Neural cell (in vitro differentiated cells): ENCODE measurements at regions not wholly inside any gene's neighbourhood (a gene's known extent, or its start where the extent isn't known, plus 50 kb on each side); places are given as distances from the start of the nearest gene placed in this dataset.

ENCODE experiments used
- H2AFZ ChIP-seq: fragments of 200-600, 300-800 bp; sonication (generic), shearing (Covaris generic); 2 replicates; pipeline ENCODE4 v1.6.0; 2014; ENCODE audit warnings: low read depth, mild to moderate bottlenecking, antibody characterized with exemption, low read length, moderate library complexity
- H3F3A ChIP-seq: fragments of 200-600 bp; shearing (Covaris generic); 2 replicates; pipeline ENCODE4 v1.6.1; 2016; ENCODE audit warnings: mild to moderate bottlenecking, moderate library complexity, mixed read lengths, antibody characterized with exemption, low read length; ENCODE audit not compliant: insufficient read depth, poor library complexity, severe bottlenecking
- H3K27ac ChIP-seq: fragments of 200-600, 300-800 bp; sonication (generic), shearing (Covaris generic); 2 replicates; pipeline ENCODE4 v1.5.1; 2014; ENCODE audit warnings: mild to moderate bottlenecking, low read length, moderate library complexity
- H3K27me3 ChIP-seq: fragments of 300-800, 200-600 bp; sonication (generic), shearing (Covaris generic); 2 replicates; pipeline ENCODE4 v1.6.0; 2014; ENCODE audit warnings: mild to moderate bottlenecking, low read depth, low read length, moderate library complexity; ENCODE audit not compliant: insufficient read depth
- H3K36me3 ChIP-seq: fragments of 300-800, 200-600 bp; sonication (generic), shearing (Covaris generic); 2 replicates; pipeline ENCODE4 v1.5.1; 2014; ENCODE audit warnings: mild to moderate bottlenecking, antibody characterized with exemption, low read length, moderate library complexity; ENCODE audit not compliant: insufficient read depth
- H3K4me2 ChIP-seq: fragments of 300-800, 200-600 bp; sonication (generic), shearing (Covaris generic); 2 replicates; pipeline ENCODE4 v1.6.0; 2014; ENCODE audit warnings: mild to moderate bottlenecking, low read length
- H3K4me3 ChIP-seq: fragments of 300-800, 200-600 bp; sonication (generic), shearing (Covaris generic); 2 replicates; pipeline ENCODE4 v1.5.1; 2014; ENCODE audit warnings: mild to moderate bottlenecking, low read length, moderate library complexity
- H3K79me2 ChIP-seq: fragments of 200-600 bp; shearing (Covaris generic); replicated peaks from 2 replicates; pipeline ENCODE4 v1.6.0; 2014; ENCODE audit warnings: mild to moderate bottlenecking, low read length, moderate library complexity; ENCODE audit not compliant: insufficient read depth
- H3K9ac ChIP-seq: fragments of 300-800, 200-600 bp; sonication (generic), shearing (Covaris generic); 2 replicates; pipeline ENCODE4 v1.6.1; 2016; ENCODE audit warnings: mild to moderate bottlenecking, low read length, mixed read lengths
- H3K9me2 ChIP-seq: fragments of 200-600 bp; shearing (Covaris generic); 2 replicates; pipeline ENCODE4 v1.6.1; 2016; ENCODE audit warnings: mild to moderate bottlenecking, low read length, mixed read lengths; ENCODE audit not compliant: insufficient read depth
- H3K9me3 ChIP-seq: fragments of 200-600, 300-800 bp; sonication (generic), shearing (Covaris generic); 2 replicates; pipeline ENCODE4 v1.6.1; 2016; ENCODE audit warnings: mild to moderate bottlenecking, mixed run types, low read length, moderate library complexity, mixed read lengths
- H4K20me1 ChIP-seq: fragments of 200-600 bp; shearing (Covaris generic); 2 replicates; pipeline ENCODE4 v1.6.1; 2016; ENCODE audit warnings: mild to moderate bottlenecking, mixed run types; ENCODE audit not compliant: insufficient read depth
- CTCF ChIP-seq: fragments of 450-650 bp; IDR thresholded peaks from 2 replicates; pipeline ENCODE4 v1.5.1; 2014; ENCODE audit warnings: antibody characterized with exemption, mild to moderate bottlenecking, moderate library complexity; ENCODE audit not compliant: poor library complexity, severe bottlenecking
- EZH2 ChIP-seq: fragments of 200-600, 300-800 bp; shearing (Covaris generic), sonication (generic); IDR thresholded peaks from 2 replicates; pipeline ENCODE4 v1.6.1; 2014; ENCODE audit warnings: antibody characterized with exemption, low read length, borderline replicate concordance, mild to moderate bottlenecking; ENCODE audit not compliant: insufficient read depth, poor library complexity, severe bottlenecking
- MXI1 ChIP-seq: fragments of 450-650 bp; conservative IDR thresholded peaks from 2 replicates; pipeline ENCODE4 v1.6.1; 2014; ENCODE audit warnings: antibody characterized with exemption, mild to moderate bottlenecking; ENCODE audit not compliant: poor library complexity, severe bottlenecking
- POLR2AphosphoS5 ChIP-seq: IDR thresholded peaks from 2 replicates; pipeline ENCODE4 v1.6.1; 2012
- RAD21 ChIP-seq: fragments of 450-650 bp; conservative IDR thresholded peaks from 2 replicates; pipeline ENCODE4 v1.6.1; 2014; ENCODE audit warnings: antibody characterized with exemption, mild to moderate bottlenecking, moderate library complexity
- REST ChIP-seq: IDR thresholded peaks from 2 replicates; pipeline ENCODE4 v1.6.1; 2012; ENCODE audit warnings: borderline replicate concordance
- TAF1 ChIP-seq: IDR thresholded peaks from 2 replicates; pipeline ENCODE4 v1.6.1; 2012; ENCODE audit warnings: low read depth

- no peaks in the 10 kb centered on the region for H4K20me1 ChIP-seq
- no peak overlapping the region for H3K4me3 ChIP-seq
- H3F3A ChIP-seq: no peaks in the 10 kb centered on the region
- no peak overlapping the region for H2AFZ ChIP-seq
- no peak overlapping the region for H3K4me2 ChIP-seq
- no peaks in the 10 kb centered on the region for H3K9me3 ChIP-seq
- H3K9me2 ChIP-seq: no peaks in the 10 kb centered on the region
- no peak overlapping the region for H3K27ac ChIP-seq
- no peaks in the 10 kb centered on the region for H3K27me3 ChIP-seq
- no peak for TF ChIP-seq REST
- no peak for TF ChIP-seq TAF1
- TF ChIP-seq CTCF: no peak
- TF ChIP-seq EZH2: no peak
- TF ChIP-seq POLR2AphosphoS5: no peak
- no peak for TF ChIP-seq MXI1
- TF ChIP-seq RAD21: no peak
- no peaks in the 10 kb centered on the region for H3K36me3 ChIP-seq
- H3K9ac ChIP-seq: no peak overlapping the region
- no peaks in the 10 kb centered on the region for H3K79me2 ChIP-seq
These were observed 121.5 kb upstream of the ATF7IP start for GRCh38 chr12:14243941-14244340.

GRCh38 chr12:14244876-14245669 lies 120.4 kb upstream of the ATF7IP start:
- H3K27me3 ChIP-seq: no peaks in the 10 kb centered on the region
- no peaks in the 10 kb centered on the region for H3K9me2 ChIP-seq
- H3K36me3 ChIP-seq: no peaks in the 10 kb centered on the region
- no peaks in the 10 kb centered on the region for H3K79me2 ChIP-seq
- H3K9me3 ChIP-seq: no peaks in the 10 kb centered on the region
- no peak overlapping the region for H3K27ac ChIP-seq
- H3K9ac ChIP-seq: no peak overlapping the region
- no peak overlapping the region for H3K4me2 ChIP-seq
- TF ChIP-seq REST (no peak), POLR2AphosphoS5 (no peak), MXI1 (no peak), RAD21 (no peak), CTCF (no peak)
- no peak overlapping the region for H2AFZ ChIP-seq
- H3K4me3 ChIP-seq: no peak overlapping the region
- no peaks in the 10 kb centered on the region for H3F3A ChIP-seq
- no peaks in the 10 kb centered on the region for H4K20me1 ChIP-seq
